ENCODE measurements at regions not wholly inside any gene's neighbourhood (a gene's known extent, or its start where the extent isn't known, plus 50 kb on each side); places are given as distances from the start of the nearest gene placed in this dataset.

- Histone ChIP-seq H3K4me3 (no peak overlapping the region), H3K9me3 (no peaks in the 10 kb centered on the region), H3K36me3 (no peaks in the 10 kb centered on the region), H3K27me3 (no peaks in the 10 kb centered on the region), H3K4me1 (no peaks in the 10 kb centered on the region), H3K27ac (no peak overlapping the region)
- DNase-seq, result no peak
- TF ChIP-seq CTCF (IDR thresholded peaks at IDR 0.05) (no peak), POLR2AphosphoS5 (IDR thresholded peaks at IDR 0.05) (no peak), POLR2A (IDR thresholded peaks at IDR 0.05) (no peak), EP300 (IDR thresholded peaks at IDR 0.05) (no peak)
- intact Hi-C loops (cut with DNase I), result no loop called here
- 57 to 78% methylated on average over 6 of the region's 6 CpGs for WGBS, 2 donors
These were observed 51.3 kb upstream of the FREM1 start for GRCh38 chr9:14961372-14962068.

GRCh38 chr9:14960881-14961280 is 50.7 kb upstream of the FREM1 start:
- WGBS, 2 donors, result 79 to 84% methylated on average over 4 of the region's 4 CpGs
- DNase-seq, result no peak
- Histone ChIP-seq H3K4me3 (no peak overlapping the region), H3K9me3 (no peaks in the 10 kb centered on the region), H3K36me3 (no peaks in the 10 kb centered on the region), H3K27me3 (no peaks in the 10 kb centered on the region), H3K27ac (no peak overlapping the region), H3K4me1 (no peaks in the 10 kb centered on the region)
- TF ChIP-seq POLR2A (IDR thresholded peaks at IDR 0.05) (no peak), CTCF (IDR thresholded peaks at IDR 0.05) (no peak), POLR2AphosphoS5 (IDR thresholded peaks at IDR 0.05) (no peak), EP300 (IDR thresholded peaks at IDR 0.05) (no peak)
- intact Hi-C loops (cut with DNase I), result no loop called here

All from sigmoid colon (tissue), 6 donors.